DND-41 (cell line): ENCODE measurements at regions not wholly inside any gene's neighbourhood (a gene's known extent, or its start where the extent isn't known, plus 50 kb on each side); places are given as distances from the start of the nearest gene placed in this dataset.

Source experiments
- EZH2 ChIP-seq: IDR thresholded peaks from 3 replicates; pipeline ENCODE4 v1.6.1; 2012; ENCODE audit warnings: borderline replicate concordance, low read depth, mild to moderate bottlenecking, moderate library complexity, low read length, inconsistent platforms; ENCODE audit not compliant: severe bottlenecking
- TF ChIP-seq, protein P1 (sequence below): IDR thresholded peaks from 2 replicates; pipeline ENCODE4 v1.5.1; 2012; ENCODE audit warnings: borderline replicate concordance, low read length, moderate library complexity, mild to moderate bottlenecking; ENCODE audit not compliant: poor library complexity, severe bottlenecking; ENCODE audit errors: extremely low read depth

DNA sequence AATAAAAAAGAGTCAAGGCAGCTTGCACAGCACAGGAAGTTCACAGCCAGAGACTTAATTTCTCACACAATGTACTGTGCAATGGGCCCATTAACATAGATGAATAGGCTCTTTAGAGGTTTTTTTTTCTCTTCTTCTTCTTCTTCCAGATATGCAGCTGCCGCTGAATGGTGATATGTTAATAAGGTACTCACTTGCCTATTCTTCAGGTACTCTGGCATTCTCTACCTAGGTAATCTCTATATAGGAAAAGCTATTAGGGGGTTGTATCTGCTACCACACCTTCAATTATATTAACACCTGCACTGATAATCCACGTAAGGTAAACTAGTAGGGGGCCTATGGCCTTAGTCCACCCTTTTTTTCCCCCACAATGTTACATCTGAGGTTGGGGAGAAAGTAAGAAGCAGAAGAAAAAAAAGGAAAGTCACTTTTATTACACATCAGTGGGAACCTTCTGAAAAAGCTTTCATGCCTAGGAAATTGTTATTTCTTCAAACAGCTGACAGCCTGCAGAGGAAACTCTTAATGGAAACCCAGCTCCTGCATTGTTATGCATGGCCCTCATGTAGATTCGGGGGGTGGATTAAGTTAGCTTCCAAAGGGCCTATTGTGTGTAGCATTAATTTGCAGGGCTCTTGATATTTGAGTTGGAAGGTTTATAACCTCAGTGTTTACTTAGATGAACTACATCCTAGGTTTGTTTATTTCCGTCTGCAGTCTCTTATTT is 525.5 kb downstream of the ZIC1 start:
- TF ChIP-seq, protein P1, sequence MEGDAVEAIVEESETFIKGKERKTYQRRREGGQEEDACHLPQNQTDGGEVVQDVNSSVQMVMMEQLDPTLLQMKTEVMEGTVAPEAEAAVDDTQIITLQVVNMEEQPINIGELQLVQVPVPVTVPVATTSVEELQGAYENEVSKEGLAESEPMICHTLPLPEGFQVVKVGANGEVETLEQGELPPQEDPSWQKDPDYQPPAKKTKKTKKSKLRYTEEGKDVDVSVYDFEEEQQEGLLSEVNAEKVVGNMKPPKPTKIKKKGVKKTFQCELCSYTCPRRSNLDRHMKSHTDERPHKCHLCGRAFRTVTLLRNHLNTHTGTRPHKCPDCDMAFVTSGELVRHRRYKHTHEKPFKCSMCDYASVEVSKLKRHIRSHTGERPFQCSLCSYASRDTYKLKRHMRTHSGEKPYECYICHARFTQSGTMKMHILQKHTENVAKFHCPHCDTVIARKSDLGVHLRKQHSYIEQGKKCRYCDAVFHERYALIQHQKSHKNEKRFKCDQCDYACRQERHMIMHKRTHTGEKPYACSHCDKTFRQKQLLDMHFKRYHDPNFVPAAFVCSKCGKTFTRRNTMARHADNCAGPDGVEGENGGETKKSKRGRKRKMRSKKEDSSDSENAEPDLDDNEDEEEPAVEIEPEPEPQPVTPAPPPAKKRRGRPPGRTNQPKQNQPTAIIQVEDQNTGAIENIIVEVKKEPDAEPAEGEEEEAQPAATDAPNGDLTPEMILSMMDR, result no peak
- no peak for TF ChIP-seq EZH2
